ENCODE measurements at regions not wholly inside any gene's neighbourhood (a gene's known extent, or its start where the extent isn't known, plus 50 kb on each side); places are given as distances from the start of the nearest gene placed in this dataset.
"Not testable (repeated sequence)": the region's sequence is repeated elsewhere in the genome, so short reads cannot be mapped to it uniquely, and the experiment has no call there.

DNA sequence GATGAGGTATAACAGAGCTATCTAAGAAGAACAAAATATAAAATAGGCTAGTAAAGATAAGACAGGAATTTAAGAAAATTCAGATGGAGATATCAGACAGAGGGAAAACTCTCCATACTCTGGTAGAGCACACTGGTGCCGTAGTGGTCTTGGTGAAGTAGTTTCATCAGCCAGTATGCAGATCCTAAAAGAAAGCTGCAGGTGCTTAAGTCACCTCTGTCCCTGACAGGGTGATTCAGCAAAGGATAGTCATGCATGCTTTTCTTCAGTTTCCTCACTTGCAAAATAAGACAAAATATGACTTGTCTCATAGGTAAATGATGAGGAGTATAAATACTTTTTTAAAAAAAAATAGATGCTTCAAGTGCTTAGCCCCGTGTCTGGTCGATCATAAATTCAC, 794.9 kb downstream of the TNS3 start:
- DNase-seq: no peak

DNA sequence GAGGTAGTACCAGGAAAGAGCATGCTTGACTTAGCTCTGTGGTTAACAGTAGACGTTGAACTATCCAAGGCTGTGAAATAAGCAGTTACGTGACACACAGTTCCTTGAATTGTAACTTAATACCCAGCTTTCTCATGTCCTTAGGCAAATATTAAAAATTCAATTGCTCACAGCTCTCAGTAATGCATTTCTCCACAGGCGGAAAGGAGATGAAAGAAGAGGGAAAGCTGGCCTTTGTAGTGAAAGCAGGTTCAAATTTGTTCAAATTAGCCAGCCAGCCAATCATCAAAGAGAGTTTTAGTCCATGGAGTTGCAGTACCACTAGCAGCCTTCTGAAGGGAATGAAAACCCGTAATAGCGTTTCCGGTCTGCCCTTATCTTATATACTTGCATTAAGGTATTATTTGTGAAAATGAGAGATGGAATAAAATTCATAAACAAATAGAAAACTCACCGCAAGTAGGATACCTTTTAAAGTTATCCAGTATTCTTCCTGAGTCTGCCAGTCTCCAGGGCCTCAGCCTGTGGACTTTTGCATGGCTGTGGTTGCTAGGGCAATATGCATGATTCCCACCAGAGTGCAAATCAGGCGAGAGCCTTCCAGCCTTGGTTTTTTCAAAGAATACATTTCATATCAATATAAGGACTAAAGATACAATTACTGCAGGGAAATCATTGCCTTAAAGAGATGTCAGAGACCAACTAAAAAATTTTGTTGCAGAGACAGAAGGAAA, 795.5 kb downstream of the TNS3 start:
- DNase-seq: no peak

DNA sequence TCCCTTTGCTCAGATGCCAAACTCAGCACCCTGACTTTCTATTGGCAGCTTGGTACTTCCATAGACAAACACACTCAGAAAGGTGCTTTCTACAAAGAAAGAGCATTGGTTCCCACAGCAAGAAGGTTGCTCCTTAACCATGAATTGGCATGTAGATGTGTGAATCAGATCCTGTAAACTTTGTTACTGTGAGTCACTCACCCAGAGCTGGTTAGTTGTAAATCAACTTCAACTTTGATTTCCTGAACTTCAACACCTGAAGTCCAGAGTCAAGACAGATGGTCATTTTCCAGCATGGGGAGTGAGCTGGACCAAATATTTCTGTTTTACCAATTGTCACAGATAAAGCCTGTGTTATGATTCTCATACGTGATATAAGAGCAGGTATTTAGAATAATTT, 797.2 kb downstream of the TNS3 start:
- no peak for DNase-seq

DNA sequence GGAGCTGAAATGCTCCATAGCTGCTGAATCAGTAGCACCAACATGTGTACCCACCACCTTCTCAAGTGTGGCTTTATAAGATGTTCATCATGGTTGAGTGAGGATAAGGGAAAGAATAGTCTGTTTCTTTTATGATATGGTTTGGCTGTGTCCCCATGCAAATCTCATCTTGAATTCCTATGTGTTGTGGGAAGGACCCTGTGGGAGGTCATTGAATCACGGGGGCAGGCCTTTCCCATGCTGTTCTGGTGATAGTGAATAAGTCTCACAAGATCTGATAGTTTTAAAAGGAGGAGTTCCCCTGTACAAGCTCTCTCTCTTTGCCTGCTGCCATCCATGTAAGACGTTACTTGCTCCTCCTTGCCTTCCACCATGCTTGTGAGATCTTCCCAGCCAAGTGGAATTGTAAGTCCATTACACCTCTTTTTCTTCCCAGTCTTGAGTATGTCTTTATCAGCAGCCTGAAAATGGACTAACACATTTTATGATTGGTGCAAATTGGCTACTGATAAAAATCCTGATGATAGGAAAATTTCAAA, 799.9 kb downstream of the TNS3 start:
- DNase-seq: no peak

DNA sequence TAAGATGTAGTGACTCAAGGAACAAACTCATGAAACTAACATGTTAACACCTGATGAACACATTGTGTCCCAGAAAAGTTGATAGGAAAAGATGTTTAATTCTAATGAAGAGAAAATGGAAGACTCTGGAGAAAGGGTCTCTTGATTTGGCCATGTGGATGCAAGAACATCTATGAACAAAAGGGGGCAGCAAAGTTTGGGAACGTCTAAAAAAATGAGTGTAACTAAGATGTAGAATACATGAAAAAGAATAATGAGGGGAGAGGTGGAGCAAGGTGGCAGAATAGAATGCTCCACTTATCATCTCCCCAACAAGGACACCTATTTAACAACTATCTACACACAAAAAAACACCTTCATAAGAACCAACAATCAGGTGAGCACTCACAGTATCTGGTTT, 805.1 kb downstream of the TNS3 start:
- DNase-seq: no peak

DNA sequence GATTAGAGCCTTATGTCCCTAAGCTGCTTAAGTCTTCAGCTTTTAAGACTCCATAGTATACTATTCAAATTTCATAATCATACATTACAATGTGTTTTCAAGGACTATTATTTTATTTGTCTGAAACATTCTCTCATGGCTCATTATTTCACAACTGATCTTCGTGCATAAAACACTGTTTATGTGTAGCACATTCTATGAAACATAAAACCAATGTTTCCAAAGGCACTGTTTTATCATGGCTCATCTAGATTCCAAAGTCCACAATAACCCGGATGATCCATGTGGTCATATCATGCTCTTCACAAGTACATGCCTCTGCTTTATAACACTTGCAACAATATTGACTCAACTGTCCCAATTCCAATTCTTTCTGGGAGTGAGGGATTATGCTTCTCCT, 806.1 kb downstream of the TNS3 start:
- DNase-seq: no peak

DNA sequence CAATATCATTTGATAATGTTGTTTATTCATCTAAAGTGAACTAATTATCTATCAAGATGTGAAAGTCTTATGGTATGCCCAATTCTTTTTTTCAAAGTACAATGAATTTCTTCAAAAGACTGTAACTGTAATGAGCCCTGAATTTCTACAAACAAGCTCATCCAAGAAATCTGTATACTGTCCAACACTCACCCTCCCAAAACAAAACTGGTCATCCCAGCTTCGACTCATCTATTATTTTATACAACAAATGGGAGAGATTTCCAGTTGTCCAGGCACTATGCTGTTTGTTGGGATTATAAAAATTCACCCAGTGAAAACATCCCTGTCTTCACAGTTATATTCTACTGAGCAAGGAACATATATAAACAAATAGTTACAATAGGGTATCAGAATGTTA, 806.9 kb downstream of the TNS3 start:
- no peak for DNase-seq

DNA sequence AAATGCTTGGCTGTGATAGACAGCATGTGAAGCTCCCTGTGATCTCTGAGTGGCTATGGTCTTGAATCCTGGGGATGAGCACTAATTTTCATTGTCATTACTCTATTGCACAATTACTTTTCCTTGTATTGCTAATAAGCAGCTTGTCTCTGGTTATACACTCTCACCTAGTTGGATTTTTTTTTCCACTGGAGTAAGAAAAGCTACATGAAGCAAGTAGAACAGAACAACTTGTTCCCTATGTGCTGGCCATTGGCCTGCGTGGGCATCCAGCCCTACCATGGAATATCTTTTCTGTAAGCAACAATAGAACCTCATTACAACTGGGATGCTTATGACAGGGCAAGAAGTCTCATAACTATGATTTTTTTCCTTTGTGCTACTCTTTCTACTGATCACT, 807.4 kb downstream of the TNS3 start:
- DNase-seq: no peak

DNA sequence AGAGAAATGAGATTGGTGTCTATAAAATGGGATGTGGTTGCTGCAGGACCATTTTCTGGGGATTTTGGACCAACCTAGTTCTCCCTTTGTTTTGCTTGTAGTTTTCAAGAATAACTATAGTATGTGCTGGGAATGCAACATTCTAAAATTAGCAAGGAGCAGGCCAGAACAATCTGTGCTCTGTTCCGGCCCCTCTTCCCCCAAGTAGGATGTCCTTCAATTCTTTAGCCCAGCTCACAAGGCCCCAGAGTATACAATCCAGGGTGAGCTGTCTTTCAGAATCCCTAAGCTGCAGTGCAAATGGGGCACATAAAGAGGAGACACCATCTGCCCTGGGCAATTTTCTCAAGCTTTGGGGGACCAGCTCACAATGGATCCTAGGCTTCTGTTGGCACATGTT, 809.1 kb downstream of the TNS3 start:
- no peak for DNase-seq

DNA sequence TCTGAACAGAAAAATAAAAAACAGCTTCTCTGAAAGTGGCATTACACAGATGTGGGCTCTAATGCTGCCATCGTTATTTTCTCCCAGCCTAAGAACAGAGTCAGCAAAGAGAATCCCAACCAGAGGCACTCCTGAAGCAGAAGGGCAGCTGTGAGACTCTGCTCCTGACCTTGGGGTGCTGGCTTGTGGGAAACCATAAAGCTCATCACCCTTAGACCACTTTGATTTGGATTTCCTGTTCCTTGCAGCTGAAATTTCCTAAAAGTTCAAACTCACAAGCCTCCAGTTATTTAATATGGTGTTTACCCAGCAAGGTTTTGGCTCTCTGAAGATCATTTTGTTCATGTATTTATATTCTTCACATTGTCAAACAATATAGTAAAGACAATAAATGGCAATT, 814.8 kb downstream of the TNS3 start:
- DNase-seq: no peak

DNA sequence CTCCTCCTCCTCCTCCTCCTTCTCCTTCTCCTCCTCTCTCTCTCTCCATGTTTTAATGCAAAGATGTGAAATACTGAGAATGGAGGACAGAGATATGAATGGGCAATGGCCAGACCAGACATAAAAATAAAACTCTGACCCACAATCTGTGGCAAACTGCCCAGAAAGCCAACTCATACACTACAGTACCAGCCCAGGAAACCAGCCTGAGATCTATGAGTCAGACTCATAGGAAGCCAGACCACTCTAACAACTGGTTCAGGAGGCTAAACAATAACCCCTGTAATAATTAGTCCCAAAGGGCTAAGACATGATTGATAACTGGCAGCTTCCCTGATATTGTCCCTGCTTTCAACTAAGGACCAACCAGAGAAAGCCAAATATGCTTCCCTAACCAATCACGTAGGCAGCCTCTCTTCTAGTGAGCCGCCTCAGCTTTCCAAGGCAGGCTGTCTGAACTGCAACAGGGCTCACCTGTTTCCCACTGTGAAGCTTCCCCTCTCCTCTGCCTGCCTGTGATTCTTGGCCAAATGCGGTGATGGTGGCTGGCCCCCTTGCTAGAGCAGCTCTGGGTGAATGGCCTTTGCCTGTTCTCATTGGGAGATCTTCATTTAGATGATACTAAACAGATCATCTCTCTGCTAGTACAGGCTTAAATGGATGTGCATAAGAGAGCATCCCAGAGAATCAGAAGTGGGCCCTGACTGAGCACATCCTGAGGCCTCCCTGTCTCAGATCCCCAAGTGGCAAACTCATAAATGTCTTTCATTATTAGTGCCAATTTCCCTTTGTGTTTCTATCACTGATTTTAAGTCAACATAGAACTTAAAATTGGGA, 817.6 kb downstream of the TNS3 start:
- DNase-seq: no peak

DNA sequence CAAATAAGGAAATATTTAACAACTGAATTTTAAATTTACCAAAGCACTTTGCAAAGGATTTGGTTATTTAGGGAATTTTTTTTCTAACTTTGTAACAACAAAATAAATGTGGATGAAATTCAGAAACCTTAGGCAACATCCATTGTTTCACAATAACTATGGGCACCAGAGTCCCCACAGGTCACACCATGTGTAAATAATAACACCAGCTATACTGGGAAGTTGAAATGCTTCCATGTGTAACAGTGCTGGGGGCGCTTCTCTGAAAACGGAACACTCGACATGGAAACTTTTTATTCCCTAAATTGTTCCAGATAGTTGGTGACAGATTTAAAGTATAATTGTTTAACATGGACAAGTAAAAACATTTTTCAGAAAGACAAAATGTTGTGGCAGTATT, 818.6 kb downstream of the TNS3 start:
- no peak for DNase-seq

DNA sequence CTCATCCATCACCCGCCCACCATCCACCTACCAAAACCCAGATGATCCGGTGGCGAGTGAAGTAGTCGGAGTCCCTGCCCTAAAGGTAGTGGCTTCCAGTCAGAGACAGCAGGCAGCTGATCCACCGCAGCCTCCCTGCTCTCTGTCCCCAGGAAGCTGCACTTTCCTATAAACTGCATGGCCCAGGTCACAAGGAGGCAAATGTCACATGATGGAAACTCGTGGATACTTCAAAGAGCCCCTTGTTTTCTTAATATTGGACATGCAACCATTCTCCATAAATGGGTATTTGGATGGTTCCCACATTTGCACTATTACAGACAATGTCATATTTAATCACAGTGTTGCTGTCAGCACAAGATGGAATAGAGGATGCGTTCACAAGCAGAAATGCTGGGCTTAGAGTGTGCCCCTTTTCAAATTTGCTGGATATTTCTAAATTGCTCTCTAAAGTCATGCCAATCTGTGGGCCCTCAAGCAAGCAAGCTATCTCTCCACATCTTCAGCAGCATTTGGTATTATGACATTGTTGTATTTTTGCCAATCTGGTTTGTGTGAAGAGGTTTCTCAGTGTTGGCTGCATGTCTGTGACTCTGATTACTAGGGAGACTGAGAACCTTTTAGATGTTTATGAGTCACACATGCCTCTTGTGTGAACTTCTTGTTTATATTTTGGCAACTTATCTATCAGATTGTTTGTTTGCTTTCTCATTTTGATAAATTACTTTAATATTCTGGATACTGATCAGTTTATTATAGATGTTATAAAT, 822.0 kb downstream of the TNS3 start:
- no peak for DNase-seq

DNA sequence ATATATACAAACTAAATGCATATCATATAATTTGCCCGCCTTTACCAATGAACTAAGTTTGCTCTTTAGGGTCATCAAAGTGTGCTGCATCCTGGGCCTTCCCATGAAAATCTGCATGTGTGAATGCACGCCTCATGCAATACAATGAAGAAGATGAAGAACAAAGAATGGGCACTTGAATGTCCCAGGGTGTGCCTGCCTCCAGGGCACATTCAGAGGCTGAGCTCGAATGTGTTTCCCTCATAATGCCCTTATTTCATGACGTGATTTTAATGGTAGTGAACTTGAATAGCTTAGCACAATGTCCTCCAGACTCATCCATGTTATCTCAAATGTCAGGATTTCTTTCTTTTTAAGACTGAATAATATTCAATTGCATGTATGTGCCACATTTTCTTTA, 824.9 kb downstream of the TNS3 start:
- DNase-seq: no peak

DNA sequence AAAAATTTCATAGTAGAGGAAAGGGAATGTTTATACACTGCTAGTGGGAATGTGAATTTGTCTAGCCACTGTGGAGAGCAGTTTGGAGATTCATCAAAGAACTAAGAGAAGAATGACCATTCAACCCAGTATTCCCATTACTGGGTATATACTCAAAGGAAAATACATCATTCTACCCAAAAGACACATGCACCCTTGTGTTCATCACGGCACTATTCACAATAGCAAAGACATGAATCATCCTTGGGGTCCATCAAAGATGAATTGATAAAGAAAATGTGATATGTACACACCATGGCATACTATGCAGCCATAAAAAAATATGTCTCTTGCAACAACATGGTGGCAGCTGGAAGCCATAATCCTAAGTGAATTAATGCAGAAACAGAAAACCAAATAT, 825.7 kb downstream of the TNS3 start:
- no peak for DNase-seq

DNA sequence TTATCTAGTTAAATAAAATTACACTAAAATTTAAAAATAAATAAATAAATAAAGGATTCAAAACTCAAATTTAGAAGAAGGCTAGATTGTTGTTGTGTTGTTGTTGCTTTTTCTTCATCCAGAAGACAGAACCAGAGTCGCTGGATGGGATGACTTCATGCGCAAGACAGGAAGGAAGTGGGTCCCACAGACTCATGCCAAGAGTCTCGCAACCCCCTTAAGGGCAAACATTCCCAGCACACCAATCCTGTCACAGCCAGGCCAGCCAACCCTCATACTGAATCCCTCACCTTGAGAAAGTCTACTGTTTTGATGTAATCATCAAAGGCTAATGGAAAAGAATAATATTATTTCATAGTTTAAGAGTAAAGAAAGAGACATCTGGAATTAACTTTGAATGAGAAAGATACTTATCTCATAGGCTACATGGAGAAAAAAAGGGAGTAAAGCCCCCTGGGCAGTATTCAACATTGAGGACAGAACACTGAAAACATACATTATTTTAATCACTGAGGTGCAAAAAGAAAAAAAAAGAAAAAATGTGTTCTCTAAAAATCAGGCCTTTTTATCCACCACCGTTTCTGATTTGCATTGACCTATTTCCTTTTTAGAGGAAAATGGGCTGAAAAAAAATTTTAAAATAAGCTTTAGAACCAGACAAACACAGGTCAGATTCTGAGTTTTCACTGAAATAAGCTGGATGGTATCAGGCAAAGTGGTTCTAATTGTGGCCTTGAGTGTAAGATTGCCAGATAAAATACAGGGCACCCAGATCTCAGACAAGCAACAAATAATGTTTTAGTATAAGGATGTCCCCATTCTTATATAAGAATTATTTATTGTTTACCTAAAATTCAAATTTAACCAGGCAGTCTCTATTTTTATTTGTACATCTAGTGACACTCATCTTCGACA, 826.5 kb downstream of the TNS3 start:
- no peak for DNase-seq

DNA sequence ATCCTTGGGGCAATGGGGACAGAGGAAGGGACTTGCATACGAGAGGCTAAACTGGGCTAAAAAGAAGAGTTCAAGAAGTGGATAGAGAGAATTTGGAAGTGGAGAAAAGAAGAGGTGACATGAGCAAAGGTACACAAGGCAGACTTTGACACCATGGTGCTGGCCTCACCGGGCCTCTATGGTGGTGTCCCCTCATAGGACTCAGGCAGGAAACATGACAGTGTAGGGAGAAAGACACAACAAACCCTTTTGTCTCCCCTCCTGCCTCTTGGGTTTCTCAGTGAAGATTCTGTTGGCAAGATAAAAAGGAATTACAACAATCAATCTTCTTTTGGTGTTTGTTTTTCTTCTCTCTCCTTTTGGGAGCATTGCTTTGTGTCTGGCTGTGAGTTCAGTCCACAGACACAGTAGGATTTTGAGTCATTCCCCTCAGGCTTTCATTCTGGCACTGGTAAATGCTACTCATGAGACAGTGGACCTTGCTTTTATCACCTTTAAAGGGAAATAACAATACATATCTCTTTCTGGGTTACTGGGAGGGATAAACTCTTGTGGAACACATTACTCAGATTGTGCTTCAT, 827.7 kb downstream of the TNS3 start:
- DNase-seq: no peak

DNA sequence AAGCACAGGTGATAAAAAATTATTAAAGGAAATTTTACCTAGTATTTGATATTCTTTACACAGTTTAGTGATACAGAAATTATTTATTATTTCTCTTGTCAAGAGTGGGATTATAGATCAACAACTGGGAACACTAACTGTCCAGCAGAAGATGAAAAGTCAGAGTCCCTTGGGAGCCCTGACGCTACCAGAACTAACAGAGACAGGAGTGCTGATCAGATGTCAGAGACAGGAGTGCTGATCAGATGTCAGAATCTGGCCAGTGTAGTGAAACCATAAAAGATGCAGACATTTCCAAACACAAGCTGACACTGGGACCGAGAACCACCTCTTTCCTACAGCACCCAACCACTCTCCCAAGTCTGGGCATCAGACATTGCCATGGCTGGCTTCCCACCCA, 828.2 kb downstream of the TNS3 start:
- DNase-seq: no peak

DNA sequence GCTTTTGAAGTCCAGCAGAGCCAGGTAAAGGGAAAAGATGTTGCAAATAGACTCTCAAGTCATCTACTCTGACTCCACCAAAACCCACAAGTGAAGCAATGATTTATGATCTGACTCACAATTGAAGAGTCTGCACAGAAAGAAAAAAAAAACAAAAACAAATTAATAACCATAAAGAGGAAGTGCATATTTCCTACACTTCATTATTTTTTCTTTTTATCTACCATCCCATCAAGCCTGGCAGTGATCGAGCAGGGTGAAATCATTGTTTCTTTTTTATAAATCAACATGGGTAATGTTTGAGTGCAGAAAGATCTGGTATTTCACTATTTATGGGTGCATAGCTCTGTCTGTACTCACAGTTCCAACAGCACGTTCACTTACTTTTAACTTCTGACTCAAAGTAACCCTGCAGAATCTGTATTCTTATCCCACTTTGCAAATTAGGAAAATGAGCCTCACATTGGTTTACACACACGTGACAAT, 829.0 kb downstream of the TNS3 start:
- DNase-seq: no peak

DNA sequence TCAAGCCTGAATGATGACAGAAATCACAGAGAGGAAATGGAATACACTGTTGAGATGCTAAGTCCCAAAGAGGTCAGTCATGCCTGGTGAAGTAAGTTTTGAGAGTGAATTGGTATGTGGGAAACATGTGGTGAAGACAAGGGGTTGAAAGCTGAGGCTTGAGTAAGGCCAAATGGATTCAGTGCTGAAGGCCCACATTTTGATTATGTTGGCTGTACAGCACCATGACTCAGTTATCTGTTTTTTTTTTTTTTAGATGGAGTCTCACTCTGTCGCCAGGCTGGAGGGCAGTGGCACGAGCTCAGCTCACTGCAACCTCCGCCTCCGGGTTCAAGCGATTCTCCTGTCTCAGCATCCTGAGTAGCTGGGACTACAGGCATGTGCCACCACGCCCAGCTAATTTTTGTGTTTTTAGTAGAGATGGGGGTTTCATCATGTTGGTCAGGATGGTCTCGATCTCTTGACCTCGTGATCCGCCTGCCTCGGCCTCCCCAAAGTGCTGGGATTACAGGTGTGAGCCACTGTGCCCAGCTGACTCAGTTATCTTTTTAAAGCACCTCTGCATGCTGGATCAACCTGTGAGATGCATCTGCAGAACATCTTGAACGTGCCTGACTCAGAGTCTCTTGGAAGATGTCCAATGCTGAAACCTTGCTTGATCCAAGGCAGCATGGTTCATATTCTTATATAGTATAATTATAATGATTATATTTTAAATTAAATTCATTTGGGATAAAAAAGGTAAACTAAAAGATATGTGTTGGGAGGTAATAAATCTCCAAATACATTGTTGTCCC, 829.8 kb downstream of the TNS3 start:
- not testable (repeated sequence) for DNase-seq

DNA sequence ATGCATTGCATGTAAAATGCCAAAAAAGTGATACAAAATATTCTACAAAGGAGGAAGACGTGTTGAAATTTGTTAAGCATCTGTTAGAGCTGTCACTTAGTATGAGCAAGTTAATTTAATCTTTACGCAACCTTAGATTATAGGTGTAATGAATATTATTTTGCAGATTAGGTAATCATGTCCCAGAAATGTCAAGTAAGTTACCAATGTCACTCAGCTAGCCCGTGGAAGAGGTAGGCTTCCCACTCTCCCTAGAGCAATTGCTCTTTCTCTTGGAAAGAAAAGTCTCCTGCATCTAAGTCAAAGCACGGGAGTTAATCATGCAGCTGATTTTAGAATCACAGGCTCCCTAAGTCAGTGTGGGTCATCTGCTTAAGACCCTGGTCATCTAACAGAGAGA, 830.4 kb upstream of the IGFBP3 start:
- no peak for DNase-seq
